HL-60 (cell line): ENCODE measurements at regions not wholly inside any gene's neighbourhood (a gene's known extent, or its start where the extent isn't known, plus 50 kb on each side); places are given as distances from the start of the nearest gene placed in this dataset.

Experiments used
- DNase-seq, 2 experiments: peaks; one replicate each; pipeline ENCODE4 v3.0.0-alpha.2; 2010 to 2020; ENCODE audit warnings: low read depth in 1 of 2, low spot score in 1 of 2
- H3K27ac ChIP-seq: fragments of 250-450 bp; sonication (Bioruptor Pico); replicated peaks from 2 replicates; pipeline ENCODE4 v1.5.1; 2020; ENCODE audit warnings: mild to moderate bottlenecking, moderate library complexity
- H3K27me3 ChIP-seq: fragments of 250-450 bp; sonication (Bioruptor Pico); 2 replicates; pipeline ENCODE4 v1.5.1; 2021; ENCODE audit warnings: mild to moderate bottlenecking, moderate library complexity; ENCODE audit not compliant: insufficient read depth, poor library complexity, severe bottlenecking
- H3K4me3 ChIP-seq: replicated peaks from 2 replicates; pipeline ENCODE4 v1.5.1; 2011; ENCODE audit warnings: mild to moderate bottlenecking, control low read depth, low read length; ENCODE audit not compliant: insufficient read depth
- GABPA ChIP-seq: IDR thresholded peaks from 2 replicates; pipeline ENCODE4 v1.6.1; 2012; ENCODE audit warnings: low read depth
- POLR2AphosphoS5 ChIP-seq: IDR thresholded peaks from 2 replicates; pipeline ENCODE4 v1.6.1; 2012; ENCODE audit warnings: low read depth
- SPI1 ChIP-seq: IDR thresholded peaks from 2 replicates; pipeline ENCODE4 v1.6.1; 2012; ENCODE audit warnings: low read depth, mild to moderate bottlenecking, borderline replicate concordance
- TF ChIP-seq, protein P1 (sequence below): IDR thresholded peaks from one replicate; pipeline ENCODE4 v1.5.1; 2011; ENCODE audit warnings: low read length, control low read depth, inconsistent platforms; ENCODE audit not compliant: insufficient read depth
- TF ChIP-seq, protein P2 (sequence below): IDR thresholded peaks from 2 replicates; pipeline ENCODE4 v1.6.1; 2012; ENCODE audit warnings: low read depth; ENCODE audit not compliant: insufficient replicate concordance

- H3K27me3 ChIP-seq, result no peaks in the 10 kb centered on the region
- no peak for DNase-seq
- H3K27ac ChIP-seq, result no peak overlapping the region
- no peak overlapping the region for H3K4me3 ChIP-seq
- TF ChIP-seq, protein P1, sequence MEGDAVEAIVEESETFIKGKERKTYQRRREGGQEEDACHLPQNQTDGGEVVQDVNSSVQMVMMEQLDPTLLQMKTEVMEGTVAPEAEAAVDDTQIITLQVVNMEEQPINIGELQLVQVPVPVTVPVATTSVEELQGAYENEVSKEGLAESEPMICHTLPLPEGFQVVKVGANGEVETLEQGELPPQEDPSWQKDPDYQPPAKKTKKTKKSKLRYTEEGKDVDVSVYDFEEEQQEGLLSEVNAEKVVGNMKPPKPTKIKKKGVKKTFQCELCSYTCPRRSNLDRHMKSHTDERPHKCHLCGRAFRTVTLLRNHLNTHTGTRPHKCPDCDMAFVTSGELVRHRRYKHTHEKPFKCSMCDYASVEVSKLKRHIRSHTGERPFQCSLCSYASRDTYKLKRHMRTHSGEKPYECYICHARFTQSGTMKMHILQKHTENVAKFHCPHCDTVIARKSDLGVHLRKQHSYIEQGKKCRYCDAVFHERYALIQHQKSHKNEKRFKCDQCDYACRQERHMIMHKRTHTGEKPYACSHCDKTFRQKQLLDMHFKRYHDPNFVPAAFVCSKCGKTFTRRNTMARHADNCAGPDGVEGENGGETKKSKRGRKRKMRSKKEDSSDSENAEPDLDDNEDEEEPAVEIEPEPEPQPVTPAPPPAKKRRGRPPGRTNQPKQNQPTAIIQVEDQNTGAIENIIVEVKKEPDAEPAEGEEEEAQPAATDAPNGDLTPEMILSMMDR, result no peak
- TF ChIP-seq POLR2AphosphoS5 (no peak), GABPA (no peak), SPI1 (no peak)
- TF ChIP-seq, protein P2, sequence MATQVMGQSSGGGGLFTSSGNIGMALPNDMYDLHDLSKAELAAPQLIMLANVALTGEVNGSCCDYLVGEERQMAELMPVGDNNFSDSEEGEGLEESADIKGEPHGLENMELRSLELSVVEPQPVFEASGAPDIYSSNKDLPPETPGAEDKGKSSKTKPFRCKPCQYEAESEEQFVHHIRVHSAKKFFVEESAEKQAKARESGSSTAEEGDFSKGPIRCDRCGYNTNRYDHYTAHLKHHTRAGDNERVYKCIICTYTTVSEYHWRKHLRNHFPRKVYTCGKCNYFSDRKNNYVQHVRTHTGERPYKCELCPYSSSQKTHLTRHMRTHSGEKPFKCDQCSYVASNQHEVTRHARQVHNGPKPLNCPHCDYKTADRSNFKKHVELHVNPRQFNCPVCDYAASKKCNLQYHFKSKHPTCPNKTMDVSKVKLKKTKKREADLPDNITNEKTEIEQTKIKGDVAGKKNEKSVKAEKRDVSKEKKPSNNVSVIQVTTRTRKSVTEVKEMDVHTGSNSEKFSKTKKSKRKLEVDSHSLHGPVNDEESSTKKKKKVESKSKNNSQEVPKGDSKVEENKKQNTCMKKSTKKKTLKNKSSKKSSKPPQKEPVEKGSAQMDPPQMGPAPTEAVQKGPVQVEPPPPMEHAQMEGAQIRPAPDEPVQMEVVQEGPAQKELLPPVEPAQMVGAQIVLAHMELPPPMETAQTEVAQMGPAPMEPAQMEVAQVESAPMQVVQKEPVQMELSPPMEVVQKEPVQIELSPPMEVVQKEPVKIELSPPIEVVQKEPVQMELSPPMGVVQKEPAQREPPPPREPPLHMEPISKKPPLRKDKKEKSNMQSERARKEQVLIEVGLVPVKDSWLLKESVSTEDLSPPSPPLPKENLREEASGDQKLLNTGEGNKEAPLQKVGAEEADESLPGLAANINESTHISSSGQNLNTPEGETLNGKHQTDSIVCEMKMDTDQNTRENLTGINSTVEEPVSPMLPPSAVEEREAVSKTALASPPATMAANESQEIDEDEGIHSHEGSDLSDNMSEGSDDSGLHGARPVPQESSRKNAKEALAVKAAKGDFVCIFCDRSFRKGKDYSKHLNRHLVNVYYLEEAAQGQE, result no peak
Measured at GRCh38 chr11:71096751-71097388, 155.5 kb downstream of the SHANK2 start.

GRCh38 chr11:71095294-71095850 lies 157.0 kb downstream of the SHANK2 start:
- DNase-seq, result no peak
- Histone ChIP-seq H3K4me3 (no peak overlapping the region), H3K27me3 (no peaks in the 10 kb centered on the region), H3K27ac (no peak overlapping the region)
- TF ChIP-seq, protein P1, result no peak
- TF ChIP-seq SPI1, result peak; percentile 56; the same call in 1 of the 2 replicates
- TF ChIP-seq, protein P2, result no peak
- TF ChIP-seq GABPA, result no peak

DNA sequence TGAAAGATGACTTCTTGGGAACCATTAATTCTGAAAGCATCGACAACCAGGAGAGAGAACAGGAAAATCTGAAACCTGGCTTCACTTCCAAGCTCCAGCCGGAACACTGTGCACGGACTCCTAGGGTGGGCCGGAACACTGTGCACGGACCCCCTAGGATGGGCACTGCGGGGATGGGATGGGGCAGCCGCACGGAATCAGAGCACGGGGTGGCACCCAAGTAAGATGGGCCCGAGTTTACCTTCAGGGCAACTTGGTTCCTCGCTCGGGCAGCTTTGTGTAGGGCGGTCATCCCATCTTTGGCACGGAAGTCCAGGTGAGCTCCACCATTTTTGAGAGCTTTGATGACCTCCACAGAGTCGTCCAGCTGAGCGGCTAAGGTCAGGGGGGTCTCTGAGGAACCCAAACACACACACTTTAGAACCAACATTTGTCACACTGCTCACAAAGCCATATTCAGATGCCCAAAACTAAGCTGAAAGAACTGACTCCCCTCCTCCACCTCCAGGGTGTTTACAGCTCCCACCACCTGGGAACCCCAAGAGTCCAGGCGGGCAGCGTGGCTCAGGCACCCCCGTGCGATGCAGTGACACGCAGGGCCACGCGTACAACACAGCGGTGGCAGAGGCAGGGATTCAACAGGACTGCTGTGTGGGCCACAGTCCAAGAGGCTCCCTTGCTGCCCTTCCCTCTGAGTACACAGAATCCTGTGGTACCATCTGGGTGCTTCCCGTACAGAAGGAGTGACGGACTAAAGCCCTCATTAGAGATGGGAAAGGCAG lies 157.9 kb downstream of the SHANK2 start:
- TF ChIP-seq GABPA, result no peak
- TF ChIP-seq, protein P2, result no peak
- TF ChIP-seq SPI1, result no peak
- TF ChIP-seq, protein P1, result no peak
- TF ChIP-seq POLR2AphosphoS5, result no peak
- Histone ChIP-seq H3K27me3 (no peaks in the 10 kb centered on the region), H3K4me3 (no peak overlapping the region), H3K27ac (no peak overlapping the region)
- DNase-seq, result no peak
